Stomach (tissue), 4 donors: ENCODE measurements at regions not wholly inside any gene's neighbourhood (a gene's known extent, or its start where the extent isn't known, plus 50 kb on each side); places are given as distances from the start of the nearest gene placed in this dataset.

Source experiments
- POLR2A ChIP-seq, 4 donors: fragments of 450-650 bp; IDR thresholded peaks; one replicate each; pipeline ENCODE4 v1.6.1; 2016; ENCODE audit warnings: antibody characterized with exemption in 4 of 4, control low read depth in 2 of 4, mild to moderate bottlenecking in 1 of 4, moderate library complexity in 1 of 4
- POLR2AphosphoS5 ChIP-seq, 3 donors: sonication (generic); formaldehyde crosslinking; IDR thresholded peaks; one replicate each; pipeline ENCODE4 v1.6.1; 2016; ENCODE audit warnings: antibody characterized with exemption in 3 of 3
- TF ChIP-seq, protein P1 (sequence below), 7 experiments: fragments of 450-650 bp in 4 of 7; fragments of 200-600 bp in 3 of 7; sonication (generic) in 3 of 7; IDR thresholded peaks; one replicate each; pipeline ENCODE4 v1.5.1; 2016 to 2019; ENCODE audit warnings: antibody characterized with exemption in 7 of 7, control low read depth in 2 of 7, mild to moderate bottlenecking in 1 of 7

DNA sequence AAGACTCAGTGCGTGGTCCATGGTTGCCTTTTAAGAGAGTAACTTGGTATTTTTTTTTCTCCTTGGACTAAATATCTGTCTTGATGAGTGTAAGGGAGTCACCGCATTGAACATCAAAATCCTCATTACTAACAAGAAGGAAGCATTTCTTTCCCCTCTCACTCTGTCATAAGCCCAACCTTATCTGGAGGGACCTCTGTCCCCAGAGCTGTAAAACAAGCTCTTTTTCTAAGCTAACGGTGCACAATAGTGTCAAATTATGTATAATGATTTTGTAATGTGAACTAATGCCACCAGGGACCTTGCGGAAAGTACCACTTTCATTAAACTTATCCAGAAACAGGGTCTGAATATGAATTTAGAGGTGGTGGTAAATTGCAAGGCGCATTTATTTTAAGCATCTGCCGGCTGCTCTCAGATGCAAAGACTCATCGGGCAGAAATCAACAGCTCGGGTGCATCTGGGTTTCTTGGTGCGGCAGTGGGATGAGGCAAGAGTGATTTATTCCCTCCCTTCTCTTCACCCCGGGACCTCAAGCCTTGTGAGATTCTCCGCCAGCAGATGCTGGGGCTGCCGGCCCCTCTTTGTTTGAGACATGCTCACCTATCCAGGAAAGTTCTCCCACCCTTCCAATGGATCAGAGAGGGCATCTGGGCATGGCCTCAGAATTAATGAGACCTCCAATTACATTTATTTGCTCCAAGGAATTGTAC is 95.2 kb upstream of the IRX3 start:
- TF ChIP-seq, protein P1, sequence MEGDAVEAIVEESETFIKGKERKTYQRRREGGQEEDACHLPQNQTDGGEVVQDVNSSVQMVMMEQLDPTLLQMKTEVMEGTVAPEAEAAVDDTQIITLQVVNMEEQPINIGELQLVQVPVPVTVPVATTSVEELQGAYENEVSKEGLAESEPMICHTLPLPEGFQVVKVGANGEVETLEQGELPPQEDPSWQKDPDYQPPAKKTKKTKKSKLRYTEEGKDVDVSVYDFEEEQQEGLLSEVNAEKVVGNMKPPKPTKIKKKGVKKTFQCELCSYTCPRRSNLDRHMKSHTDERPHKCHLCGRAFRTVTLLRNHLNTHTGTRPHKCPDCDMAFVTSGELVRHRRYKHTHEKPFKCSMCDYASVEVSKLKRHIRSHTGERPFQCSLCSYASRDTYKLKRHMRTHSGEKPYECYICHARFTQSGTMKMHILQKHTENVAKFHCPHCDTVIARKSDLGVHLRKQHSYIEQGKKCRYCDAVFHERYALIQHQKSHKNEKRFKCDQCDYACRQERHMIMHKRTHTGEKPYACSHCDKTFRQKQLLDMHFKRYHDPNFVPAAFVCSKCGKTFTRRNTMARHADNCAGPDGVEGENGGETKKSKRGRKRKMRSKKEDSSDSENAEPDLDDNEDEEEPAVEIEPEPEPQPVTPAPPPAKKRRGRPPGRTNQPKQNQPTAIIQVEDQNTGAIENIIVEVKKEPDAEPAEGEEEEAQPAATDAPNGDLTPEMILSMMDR (IDR thresholded peaks at IDR 0.05) = no peak
- TF ChIP-seq POLR2A (IDR thresholded peaks at IDR 0.05) (no peak), POLR2AphosphoS5 (IDR thresholded peaks at IDR 0.05) (no peak)
